Esophagus muscularis mucosa (tissue), 4 donors: ENCODE measurements at regions not wholly inside any gene's neighbourhood (a gene's known extent, or its start where the extent isn't known, plus 50 kb on each side); places are given as distances from the start of the nearest gene placed in this dataset.

Source experiments
- CTCF ChIP-seq, 3 experiments: fragments of 200-600 bp in 2 of 3; fragments of 450-650 bp in 1 of 3; sonication (generic) in 2 of 3; IDR thresholded peaks; one replicate each; pipeline ENCODE4 v1.5.1; 2017 to 2019; ENCODE audit warnings: antibody characterized with exemption in 3 of 3, mild to moderate bottlenecking in 2 of 3, moderate library complexity in 1 of 3
- EP300 ChIP-seq: sonication (generic); formaldehyde crosslinking; IDR thresholded peaks from one replicate; pipeline ENCODE4 v1.6.1; 2017; ENCODE audit warnings: antibody characterized with exemption
- POLR2A ChIP-seq: fragments of 450-650 bp; IDR thresholded peaks from one replicate; pipeline ENCODE4 v1.6.1; 2017; ENCODE audit warnings: antibody characterized with exemption, moderate library complexity, mild to moderate bottlenecking, low read depth

- TF ChIP-seq CTCF (IDR thresholded peaks at IDR 0.05) (no peak), POLR2A (no peak), EP300 (no peak)
These were observed 50.8 kb upstream of the ZCCHC14 start for GRCh38 chr16:87543436-87544191.
